Coronary artery (tissue), 2 donors: ENCODE measurements at regions not wholly inside any gene's neighbourhood (a gene's known extent, or its start where the extent isn't known, plus 50 kb on each side); places are given as distances from the start of the nearest gene placed in this dataset.

Source experiments
- DNase-seq: peaks from one replicate; pipeline ENCODE4 v3.0.0-alpha.2; 2017; ENCODE audit warnings: low spot score
- H3K27ac ChIP-seq, 2 donors: fragments of 200-600 bp; sonication (generic); one replicate each; pipeline ENCODE4 v1.5.1; 2016 to 2019
- H3K4me3 ChIP-seq: fragments of 200-600 bp; sonication (generic); 2 replicates; pipeline ENCODE4 v1.5.1; 2016; ENCODE audit warnings: mild to moderate bottlenecking, moderate library complexity
- TF ChIP-seq, protein P1 (sequence below): fragments of 200-600 bp; sonication (generic); IDR thresholded peaks from one replicate; pipeline ENCODE4 v1.5.1; 2019; ENCODE audit warnings: antibody characterized with exemption

DNA sequence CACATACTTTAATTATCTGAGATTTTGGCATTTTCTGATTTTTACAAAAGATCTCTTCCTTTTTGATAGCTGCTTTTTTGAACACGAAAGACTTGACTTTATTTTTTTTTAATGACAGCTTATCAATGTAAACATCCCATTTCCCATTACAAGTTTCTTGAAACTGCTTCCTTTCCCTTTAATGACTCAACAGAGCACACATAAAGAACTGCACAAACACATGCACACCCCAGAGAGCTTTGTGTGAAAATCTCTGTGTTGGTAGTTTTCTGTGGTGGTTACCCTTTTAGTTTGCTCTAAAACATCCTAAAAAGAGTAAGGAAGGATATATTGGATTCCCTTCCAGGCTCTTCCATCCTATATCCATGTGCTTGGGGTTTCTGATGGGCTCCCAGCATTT is 125.1 kb upstream of the ZNF32 start:
- DNase-seq = no peak
- TF ChIP-seq, protein P1, sequence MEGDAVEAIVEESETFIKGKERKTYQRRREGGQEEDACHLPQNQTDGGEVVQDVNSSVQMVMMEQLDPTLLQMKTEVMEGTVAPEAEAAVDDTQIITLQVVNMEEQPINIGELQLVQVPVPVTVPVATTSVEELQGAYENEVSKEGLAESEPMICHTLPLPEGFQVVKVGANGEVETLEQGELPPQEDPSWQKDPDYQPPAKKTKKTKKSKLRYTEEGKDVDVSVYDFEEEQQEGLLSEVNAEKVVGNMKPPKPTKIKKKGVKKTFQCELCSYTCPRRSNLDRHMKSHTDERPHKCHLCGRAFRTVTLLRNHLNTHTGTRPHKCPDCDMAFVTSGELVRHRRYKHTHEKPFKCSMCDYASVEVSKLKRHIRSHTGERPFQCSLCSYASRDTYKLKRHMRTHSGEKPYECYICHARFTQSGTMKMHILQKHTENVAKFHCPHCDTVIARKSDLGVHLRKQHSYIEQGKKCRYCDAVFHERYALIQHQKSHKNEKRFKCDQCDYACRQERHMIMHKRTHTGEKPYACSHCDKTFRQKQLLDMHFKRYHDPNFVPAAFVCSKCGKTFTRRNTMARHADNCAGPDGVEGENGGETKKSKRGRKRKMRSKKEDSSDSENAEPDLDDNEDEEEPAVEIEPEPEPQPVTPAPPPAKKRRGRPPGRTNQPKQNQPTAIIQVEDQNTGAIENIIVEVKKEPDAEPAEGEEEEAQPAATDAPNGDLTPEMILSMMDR = no peak
- no peak overlapping the region for H3K4me3 ChIP-seq
- H3K27ac ChIP-seq = no peak overlapping the region

DNA sequence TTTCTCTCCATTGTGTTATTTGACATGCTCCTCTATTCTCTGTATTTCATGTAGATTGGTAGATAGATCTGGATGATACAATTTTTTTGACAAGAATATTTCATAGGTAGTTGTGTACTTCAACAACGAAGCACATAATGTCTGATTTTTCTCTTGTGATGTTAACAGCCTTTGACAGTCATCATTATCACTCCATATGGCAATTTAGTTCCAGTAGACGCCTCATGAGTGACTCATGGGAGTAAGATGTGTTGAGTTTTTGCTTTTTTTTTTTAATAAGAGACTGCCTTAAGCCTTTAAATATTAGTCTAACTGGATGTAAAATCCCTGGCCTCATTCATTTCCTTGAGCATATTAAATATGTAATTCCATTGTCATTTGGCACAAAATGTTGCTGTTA is 123.5 kb upstream of the ZNF32 start:
- H3K27ac ChIP-seq = no peak overlapping the region
- TF ChIP-seq, protein P1 = no peak
- no peak overlapping the region for H3K4me3 ChIP-seq
- DNase-seq = no peak

DNA sequence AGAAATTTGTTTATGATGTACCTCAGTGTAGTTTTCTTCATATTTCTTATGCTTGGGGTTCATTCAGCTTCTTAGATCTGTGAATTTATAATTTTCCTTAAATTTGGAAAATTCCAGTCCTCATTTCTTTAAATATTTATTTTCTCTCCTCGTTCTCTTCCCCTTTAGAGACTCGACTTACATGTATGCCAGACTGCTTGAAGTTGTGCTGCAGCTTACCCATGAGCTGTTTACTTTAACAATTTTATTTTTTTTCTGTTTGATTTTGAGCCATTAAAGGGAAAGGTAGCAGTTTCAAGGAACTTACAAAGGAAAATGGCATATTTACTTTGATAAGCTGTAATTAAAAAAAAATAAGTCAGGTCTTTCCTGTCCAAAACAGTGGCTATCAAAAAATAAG is 123.0 kb upstream of the ZNF32 start:
- DNase-seq = no peak
- H3K27ac ChIP-seq = no peak overlapping the region
- H3K4me3 ChIP-seq = no peak overlapping the region
- TF ChIP-seq, protein P1 = no peak

DNA sequence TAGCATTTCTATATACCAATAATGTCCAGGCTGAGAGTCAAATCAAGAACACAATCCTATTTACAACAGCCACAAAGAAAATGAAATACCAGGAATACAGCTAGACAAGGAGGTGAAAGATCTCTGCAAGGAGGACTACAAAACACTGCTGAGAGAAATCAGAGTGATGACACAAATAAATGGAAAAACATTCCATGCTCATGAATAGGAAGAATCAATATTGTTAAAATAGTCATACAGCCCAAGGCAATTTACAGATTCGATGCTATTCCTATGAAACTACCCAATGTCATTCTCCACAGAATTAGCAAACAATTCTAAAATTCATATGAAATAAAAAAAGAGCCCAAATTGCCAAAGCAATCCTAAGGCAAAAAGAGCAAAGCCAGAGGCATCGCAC is 116.8 kb upstream of the ZNF32 start:
- TF ChIP-seq, protein P1 = no peak
- DNase-seq = no peak
- no peak overlapping the region for H3K4me3 ChIP-seq
- H3K27ac ChIP-seq = no peak overlapping the region

DNA sequence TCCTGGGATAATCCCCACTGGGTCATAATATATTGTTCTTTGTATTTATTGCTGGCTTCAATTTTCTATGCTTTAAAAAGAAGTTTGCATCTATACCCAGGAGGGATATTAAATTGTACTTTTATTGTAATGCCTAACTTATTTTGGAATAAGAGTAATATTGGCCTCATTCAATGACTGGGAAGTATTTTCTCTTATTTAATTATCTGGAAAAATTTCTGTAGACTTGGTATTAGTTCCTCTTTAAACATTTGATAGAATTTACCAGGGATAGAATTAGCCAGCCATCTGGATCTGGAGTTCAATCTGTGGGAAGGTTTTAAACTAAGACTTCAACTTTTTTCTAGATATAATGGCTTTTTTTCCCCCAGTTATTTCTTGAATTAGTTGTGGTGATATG is 115.2 kb upstream of the ZNF32 start:
- DNase-seq = no peak
- Histone ChIP-seq H3K27ac (no peak overlapping the region), H3K4me3 (no peak overlapping the region)
- TF ChIP-seq, protein P1 = no peak

DNA sequence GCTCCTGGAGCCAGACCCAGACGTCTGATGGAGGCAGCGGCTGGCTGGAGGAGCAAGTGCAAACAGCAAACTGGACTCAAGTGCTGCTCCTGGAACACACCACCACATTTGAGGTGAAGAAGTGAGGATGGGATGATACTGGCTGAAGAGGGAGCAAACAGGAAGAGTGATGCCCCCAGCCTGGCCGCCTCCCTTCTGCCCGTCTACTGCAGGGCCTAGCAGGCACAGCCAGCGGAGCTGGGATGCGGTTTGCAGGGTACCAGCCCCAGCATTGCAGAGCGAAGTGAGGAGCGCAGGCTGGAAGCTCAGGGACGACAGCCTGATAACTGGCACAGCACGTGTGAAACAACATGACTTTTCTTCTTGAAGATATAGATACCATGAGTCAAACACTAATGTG is 111.8 kb upstream of the ZNF32 start:
- Histone ChIP-seq H3K4me3 (no peak overlapping the region), H3K27ac (no peak overlapping the region)
- no peak for DNase-seq
- TF ChIP-seq, protein P1 = no peak

DNA sequence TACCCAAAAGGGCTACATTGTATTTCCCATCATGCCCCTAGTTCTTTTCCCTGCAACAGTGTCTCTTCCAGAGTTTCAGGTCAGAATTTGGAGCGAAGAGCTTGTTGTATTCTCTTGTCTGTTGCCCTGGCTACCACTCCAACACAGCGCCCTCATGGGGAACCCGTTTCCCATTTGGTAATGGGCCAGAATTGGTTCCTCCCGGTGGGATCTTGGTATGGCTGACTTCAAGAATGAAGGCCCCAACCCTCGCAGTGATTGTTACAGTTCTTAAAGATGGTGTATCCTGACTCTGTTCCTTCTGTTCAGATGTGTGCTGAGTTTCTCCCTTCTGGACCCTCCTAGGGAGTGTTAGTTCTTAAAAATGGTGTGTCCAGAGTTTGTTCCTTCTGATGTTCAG is 110.5 kb upstream of the ZNF32 start:
- DNase-seq = no peak
- H3K27ac ChIP-seq = no peak overlapping the region
- H3K4me3 ChIP-seq = no peak overlapping the region
- TF ChIP-seq, protein P1 = no peak
